CD4-positive, alpha-beta memory T cell (primary cell): ENCODE measurements at regions not wholly inside any gene's neighbourhood (a gene's known extent, or its start where the extent isn't known, plus 50 kb on each side); places are given as distances from the start of the nearest gene placed in this dataset.
"Not testable (repeated sequence)": the region's sequence is repeated elsewhere in the genome, so short reads cannot be mapped to it uniquely, and the experiment has no call there.

Experiments
- CTCF ChIA-PET: fragments of 350-600 bp; sonication (Branson Sonifier 250); formaldehyde crosslinking; loops from one replicate; lab custom pipeline; 2021; ENCODE audit warnings: inconsistent platforms; ENCODE audit not compliant: partially characterized antibody; lab: Charles Lee
- POLR2A ChIA-PET: fragments of 350-600 bp; sonication (Branson Sonifier 250); formaldehyde crosslinking; loops from one replicate; lab custom pipeline; 2021; ENCODE audit not compliant: partially characterized antibody; lab: Charles Lee
- DNase-seq, 5 donors: peaks; one replicate each; pipeline versions ENCODE4 v3.0.0 to v3.0.0-alpha.2; 2020 to 2022; ENCODE audit warnings: mixed read lengths in 1 of 5
- H3K27ac ChIP-seq: one replicate; pipeline ENCODE4 v1.7.0; 2013; ENCODE audit warnings: low read depth, low read length
- H3K27me3 ChIP-seq: 2 replicates; pipeline ENCODE4 v1.7.0; 2013; ENCODE audit warnings: mild to moderate bottlenecking, low read length, moderate library complexity; ENCODE audit not compliant: insufficient read depth
- H3K36me3 ChIP-seq: 2 replicates; pipeline ENCODE4 v1.7.0; 2013; ENCODE audit warnings: mild to moderate bottlenecking, low read length, moderate library complexity; ENCODE audit not compliant: insufficient read depth
- H3K4me1 ChIP-seq: 2 replicates; pipeline ENCODE4 v1.7.0; 2013; ENCODE audit warnings: mild to moderate bottlenecking, low read length, moderate library complexity; ENCODE audit not compliant: insufficient read depth
- H3K4me3 ChIP-seq, 2 donors: one replicate each; pipeline ENCODE4 v1.7.0; 2013; ENCODE audit warnings: low read length in 2 of 2, mild to moderate bottlenecking in 1 of 2
- H3K9me3 ChIP-seq, 2 donors: one replicate each; pipeline ENCODE4 v1.7.0; 2013; ENCODE audit warnings: low read length in 2 of 2, control low read depth in 1 of 2; ENCODE audit not compliant: control insufficient read depth in 1 of 2
- H3K27ac Mint-ChIP-seq, 7 donors: one replicate each; pipeline ENCODE4 v1.8.0; 2020 to 2021; ENCODE audit warnings: mixed read lengths in 7 of 7, mild to moderate bottlenecking in 6 of 7, inconsistent platforms in 3 of 7, moderate library complexity in 3 of 7
- H3K27me3 Mint-ChIP-seq, 2 donors: one replicate each; pipeline ENCODE4 v1.8.0; 2020 to 2021; ENCODE audit warnings: mixed read lengths in 2 of 2
- H3K36me3 Mint-ChIP-seq, 2 donors: one replicate each; pipeline ENCODE4 v1.8.0; 2020 to 2021; ENCODE audit warnings: mixed read lengths in 2 of 2, inconsistent platforms in 1 of 2, mild to moderate bottlenecking in 1 of 2
- H3K4me1 Mint-ChIP-seq, 4 donors: one replicate each; pipeline ENCODE4 v1.8.0; 2020 to 2021; ENCODE audit warnings: mixed read lengths in 4 of 4, mild to moderate bottlenecking in 1 of 4
- H3K4me3 Mint-ChIP-seq, 8 donors: one replicate each; pipeline ENCODE4 v1.8.0; 2020 to 2021; ENCODE audit warnings: mixed read lengths in 8 of 8, mild to moderate bottlenecking in 7 of 8, moderate library complexity in 6 of 8, inconsistent platforms in 3 of 8
- H3K9me3 Mint-ChIP-seq, 8 donors: one replicate each; pipeline ENCODE4 v1.8.0; 2020 to 2021; ENCODE audit warnings: mixed read lengths in 8 of 8, mild to moderate bottlenecking in 5 of 8, inconsistent platforms in 3 of 8, moderate library complexity in 1 of 8
- intact Hi-C: fragments of 100-400 bp; cut with micrococcal nuclease; formaldehyde crosslinking; loops from one replicate; pipeline ENCODE4 v1.15.1; 2023

- no peaks in the 10 kb centered on the region for H3K4me1 ChIP-seq
- no peaks in the 10 kb centered on the region for H3K36me3 Mint-ChIP-seq
- DNase-seq = no peak
- no peaks in the 10 kb centered on the region for H3K4me1 Mint-ChIP-seq
- H3K4me3 ChIP-seq = no peak overlapping the region
- H3K27ac ChIP-seq = no peak overlapping the region
- H3K27ac Mint-ChIP-seq = no peak overlapping the region
- no peak overlapping the region for H3K4me3 Mint-ChIP-seq
- H3K27me3 Mint-ChIP-seq = peaks cover 0 to under 1% of the 10 kb centered on the region in 2 donors
- peaks cover 0 to 31% (median 22%) of the 10 kb centered on the region in 8 donors for H3K9me3 Mint-ChIP-seq
- ChIA-PET CTCF (no interaction called here), POLR2A (no interaction called here)
- H3K36me3 ChIP-seq = no peaks in the 10 kb centered on the region
- no peaks in the 10 kb centered on the region for H3K9me3 ChIP-seq
- H3K27me3 ChIP-seq = no peaks in the 10 kb centered on the region
- intact Hi-C loops = no loop called here
Observed at GRCh38 chr4:54449999-54450398, 207.8 kb upstream of the KIT start.

GRCh38 chr4:54466960-54467359 lies 190.8 kb upstream of the KIT start:
- H3K4me3 Mint-ChIP-seq = not testable (repeated sequence)

DNA sequence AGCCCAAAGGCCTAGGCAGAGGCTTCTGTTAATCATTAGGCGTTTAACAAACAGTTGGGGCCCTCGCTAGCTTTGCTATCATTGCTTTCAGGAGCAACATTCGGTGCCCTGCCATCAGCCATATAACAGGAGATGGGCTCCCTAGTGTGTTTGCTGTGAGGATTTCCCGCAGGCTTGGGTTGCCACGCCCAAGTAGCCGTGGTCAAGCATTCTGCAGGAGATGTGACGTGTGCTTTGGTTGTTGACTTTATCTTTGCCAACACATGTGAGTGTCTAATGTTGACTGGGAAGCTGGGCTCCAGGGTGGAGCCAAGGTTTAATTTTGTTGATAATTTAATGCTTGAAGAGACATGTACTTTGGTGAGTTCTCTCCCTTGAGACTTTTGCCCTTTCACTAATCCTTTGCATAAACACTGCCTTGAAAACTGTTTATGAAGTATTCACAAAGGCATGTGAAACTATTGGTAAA lies 184.6 kb upstream of the KIT start:
- Histone ChIP-seq H3K36me3 (no peaks in the 10 kb centered on the region), H3K4me1 (no peaks in the 10 kb centered on the region), H3K27me3 (no peaks in the 10 kb centered on the region), H3K4me3 (no peak overlapping the region), H3K27ac (no peak overlapping the region), H3K9me3 (no peaks in the 10 kb centered on the region)
- no peak overlapping the region for H3K4me3 Mint-ChIP-seq
- CTCF ChIA-PET = no interaction called here
- intact Hi-C loops = no loop called here
- peaks cover 0 to 3% of the 10 kb centered on the region in 2 donors for H3K27me3 Mint-ChIP-seq
- H3K27ac Mint-ChIP-seq = no peak overlapping the region
- POLR2A ChIA-PET = no interaction called here
- no peak for DNase-seq
- no peaks in the 10 kb centered on the region for H3K4me1 Mint-ChIP-seq
- no peaks in the 10 kb centered on the region for H3K36me3 Mint-ChIP-seq
- peaks cover 3 to 16% (median 9%) of the 10 kb centered on the region in 8 donors for H3K9me3 Mint-ChIP-seq

More at GRCh38 chr4:54466960-54467359, 190.8 kb upstream of the KIT start:
- H3K4me1 ChIP-seq, intact Hi-C loops, H3K27me3 Mint-ChIP-seq, DNase-seq, H3K4me3 ChIP-seq, H3K27me3 ChIP-seq, CTCF ChIA-PET, H3K36me3 Mint-ChIP-seq, H3K27ac Mint-ChIP-seq, POLR2A ChIA-PET, H3K4me1 Mint-ChIP-seq, H3K9me3 ChIP-seq, H3K27ac ChIP-seq, H3K36me3 ChIP-seq: not testable (repeated sequence)
- peaks cover 0 to 46% (median 25%) of the 10 kb centered on the region in 8 donors for H3K9me3 Mint-ChIP-seq

GRCh38 chr4:54473798-54474197 lies 184.0 kb upstream of the KIT start:
- H3K36me3 ChIP-seq = no peaks in the 10 kb centered on the region
- no peaks in the 10 kb centered on the region for H3K27me3 ChIP-seq
- H3K4me3 Mint-ChIP-seq = no peak overlapping the region
- H3K27ac ChIP-seq = no peak overlapping the region
- no peaks in the 10 kb centered on the region for H3K36me3 Mint-ChIP-seq
- POLR2A ChIA-PET = no interaction called here
- H3K9me3 Mint-ChIP-seq = peaks cover 0 to 13% (median 6%) of the 10 kb centered on the region in 8 donors
- no peaks in the 10 kb centered on the region for H3K9me3 ChIP-seq
- peaks cover 0 to 3% of the 10 kb centered on the region in 2 donors for H3K27me3 Mint-ChIP-seq
- H3K27ac Mint-ChIP-seq = no peak overlapping the region
- H3K4me1 ChIP-seq = no peaks in the 10 kb centered on the region
- no peak overlapping the region for H3K4me3 ChIP-seq
- CTCF ChIA-PET = no interaction called here
- no peaks in the 10 kb centered on the region for H3K4me1 Mint-ChIP-seq
- DNase-seq = no peak
- intact Hi-C loops = no loop called here

DNA sequence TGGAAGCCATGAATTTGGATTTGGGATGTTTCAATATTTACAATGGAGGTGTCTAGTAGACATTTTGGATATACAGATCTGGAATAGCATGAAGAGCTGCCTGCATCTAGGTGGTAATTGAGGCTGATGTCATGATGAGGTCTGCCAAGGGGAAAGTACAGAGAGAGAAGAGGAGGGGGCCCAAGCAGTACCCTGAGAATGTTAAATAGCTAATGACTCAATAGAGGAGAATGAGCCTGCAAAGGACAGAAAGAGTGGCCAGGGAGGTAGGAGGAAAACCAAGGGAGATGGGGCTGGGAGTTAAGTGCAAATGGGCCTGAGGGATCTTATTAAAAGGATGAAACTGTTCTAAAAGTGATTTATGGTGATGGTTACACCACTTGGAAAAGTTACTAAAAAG lies 182.2 kb upstream of the KIT start:
- peaks cover 0 to 3% of the 10 kb centered on the region in 2 donors for H3K27me3 Mint-ChIP-seq
- no peak for DNase-seq
- Histone ChIP-seq H3K27ac (no peak overlapping the region), H3K4me1 (no peaks in the 10 kb centered on the region), H3K36me3 (no peaks in the 10 kb centered on the region), H3K9me3 (no peaks in the 10 kb centered on the region), H3K27me3 (no peaks in the 10 kb centered on the region), H3K4me3 (no peak overlapping the region)
- ChIA-PET POLR2A (no interaction called here), CTCF (no interaction called here)
- H3K4me3 Mint-ChIP-seq = no peak overlapping the region
- no peak overlapping the region for H3K27ac Mint-ChIP-seq
- intact Hi-C loops = no loop called here
- no peaks in the 10 kb centered on the region for H3K36me3 Mint-ChIP-seq
- no peaks in the 10 kb centered on the region for H3K4me1 Mint-ChIP-seq
- peaks cover 3 to 16% (median 13%) of the 10 kb centered on the region in 8 donors for H3K9me3 Mint-ChIP-seq

DNA sequence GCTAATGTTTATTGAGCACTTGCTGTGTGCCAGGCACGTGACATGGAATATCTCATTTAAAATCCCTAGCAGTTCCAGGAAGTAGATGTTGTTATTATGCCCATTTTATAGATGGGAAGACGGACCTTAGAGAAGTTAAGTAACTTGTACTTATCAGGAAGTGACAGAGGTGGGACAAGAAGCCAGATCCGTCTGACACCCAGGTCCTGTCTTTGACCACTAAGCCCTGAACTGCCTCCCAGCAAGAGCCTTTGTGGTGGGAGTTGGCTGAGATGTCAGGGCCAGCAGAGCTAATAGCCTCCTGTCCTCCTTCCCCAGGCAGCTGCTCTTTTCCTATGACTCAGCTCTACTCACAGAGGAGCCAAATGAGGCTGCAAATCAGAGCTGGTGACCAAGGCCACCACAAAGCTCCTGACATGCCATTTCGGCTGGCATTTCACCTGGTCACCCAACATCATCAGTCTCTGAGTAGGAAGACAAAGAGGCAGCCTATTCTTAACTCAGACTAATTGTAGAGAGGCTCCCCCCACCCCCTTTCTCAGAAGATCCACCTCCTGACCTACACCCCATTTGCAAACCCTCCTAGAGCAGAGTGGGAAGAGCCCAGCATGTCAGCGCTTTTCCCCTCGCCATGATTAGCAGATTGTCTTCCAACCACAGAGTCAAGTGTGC lies 175.1 kb upstream of the KIT start:
- no peaks in the 10 kb centered on the region for H3K9me3 ChIP-seq
- H3K36me3 ChIP-seq = no peaks in the 10 kb centered on the region
- no peaks in the 10 kb centered on the region for H3K27me3 ChIP-seq
- Mint-ChIP-seq H3K4me1 (no peaks in the 10 kb centered on the region), H3K27ac (no peak overlapping the region), H3K27me3 (no peaks in the 10 kb centered on the region), H3K9me3 (peaks cover 0 to 20% (median 13%) of the 10 kb centered on the region in 8 donors), H3K36me3 (no peaks in the 10 kb centered on the region), H3K4me3 (no peak overlapping the region)
- intact Hi-C loops = no loop called here
- ChIA-PET CTCF (no interaction called here), POLR2A (no interaction called here)
- no peaks in the 10 kb centered on the region for H3K4me1 ChIP-seq
- no peak overlapping the region for H3K27ac ChIP-seq
- no peak overlapping the region for H3K4me3 ChIP-seq
- no peak for DNase-seq

GRCh38 chr4:54484383-54484782 lies 173.4 kb upstream of the KIT start:
- intact Hi-C loops = no loop called here
- Mint-ChIP-seq H3K9me3 (peaks cover 0 to 16% (median 6%) of the 10 kb centered on the region in 8 donors), H3K4me1 (no peaks in the 10 kb centered on the region), H3K4me3 (no peak overlapping the region), H3K27ac (no peak overlapping the region), H3K27me3 (no peaks in the 10 kb centered on the region), H3K36me3 (no peaks in the 10 kb centered on the region)
- H3K36me3 ChIP-seq = no peaks in the 10 kb centered on the region
- CTCF ChIA-PET = no interaction called here
- POLR2A ChIA-PET = no interaction called here
- no peak for DNase-seq
- no peak overlapping the region for H3K4me3 ChIP-seq
- no peaks in the 10 kb centered on the region for H3K27me3 ChIP-seq
- no peaks in the 10 kb centered on the region for H3K9me3 ChIP-seq
- H3K27ac ChIP-seq = no peak overlapping the region
- H3K4me1 ChIP-seq = no peaks in the 10 kb centered on the region
